ENCODE measurements at regions not wholly inside any gene's neighbourhood (a gene's known extent, or its start where the extent isn't known, plus 50 kb on each side); places are given as distances from the start of the nearest gene placed in this dataset.

DNA sequence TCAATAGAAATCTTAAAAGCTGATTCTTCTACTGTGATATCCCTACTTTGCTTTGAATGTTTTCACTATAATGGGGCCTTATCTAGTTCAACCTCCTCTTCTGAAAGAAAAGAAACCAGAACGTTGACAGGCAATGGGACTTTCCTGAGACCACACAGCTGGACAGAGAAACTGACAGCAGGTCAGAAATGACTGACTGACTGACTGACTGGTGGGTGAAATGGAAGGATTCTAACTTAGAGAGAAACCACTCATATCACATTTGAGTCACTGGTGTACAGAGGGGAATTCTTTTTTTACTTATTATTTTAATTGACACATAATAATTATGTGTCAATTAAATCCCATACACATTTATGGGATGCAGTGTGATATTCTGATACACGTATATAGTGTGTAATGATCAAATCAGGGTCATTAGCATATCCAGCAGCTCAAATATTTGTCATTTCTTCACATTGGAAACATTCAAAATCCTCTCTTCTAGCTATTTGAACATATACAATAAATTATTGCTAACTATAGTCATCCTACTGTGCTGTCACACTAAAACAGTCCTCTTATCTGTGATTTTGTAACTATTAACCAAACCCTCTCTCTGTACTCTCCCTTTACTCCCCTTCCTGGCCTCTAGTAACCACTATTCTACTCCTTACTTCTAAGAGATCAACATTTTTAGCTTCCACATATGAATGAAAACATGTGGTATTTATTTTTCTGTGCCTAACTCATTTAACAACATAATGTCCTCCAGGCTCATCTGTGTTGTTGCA, 64.8 kb upstream of the NRSN1 start:
- Histone ChIP-seq H3K27me3 (ENCODE audit: insufficient read depth, low read length, poor library complexity, severe bottlenecking) (no peaks in the 10 kb centered on the region), H3K4me2 (ENCODE audit: low read depth, low read length, poor library complexity, severe bottlenecking) (no peak overlapping the region), H3K9ac (ENCODE audit: low read depth, low read length, poor library complexity, severe bottlenecking) (no peak overlapping the region), H3K9me2 (replicated peaks; ENCODE audit: low read depth, low read length) (no peaks in the 10 kb centered on the region), H4K20me1 (ENCODE audit: insufficient read depth, low read length, poor library complexity, severe bottlenecking) (no peaks in the 10 kb centered on the region), H3K9me3 (ENCODE audit: insufficient read depth, low read depth, low read length) (no peaks in the 10 kb centered on the region), H3K4me3 (ENCODE audit: low read length, poor library complexity, severe bottlenecking) (no peak overlapping the region), H3K4me1 (ENCODE audit: insufficient read depth, low read length, poor library complexity, severe bottlenecking) (no peaks in the 10 kb centered on the region), H3K36me3 (ENCODE audit: insufficient read depth, low read length) (no peaks in the 10 kb centered on the region), H2AFZ (ENCODE audit: low read length) (no peak overlapping the region), H3F3A (ENCODE audit: low read depth) (no peaks in the 10 kb centered on the region), H3K79me2 (ENCODE audit: insufficient read depth, low read length) (no peaks in the 10 kb centered on the region)
- TF ChIP-seq, protein P1, sequence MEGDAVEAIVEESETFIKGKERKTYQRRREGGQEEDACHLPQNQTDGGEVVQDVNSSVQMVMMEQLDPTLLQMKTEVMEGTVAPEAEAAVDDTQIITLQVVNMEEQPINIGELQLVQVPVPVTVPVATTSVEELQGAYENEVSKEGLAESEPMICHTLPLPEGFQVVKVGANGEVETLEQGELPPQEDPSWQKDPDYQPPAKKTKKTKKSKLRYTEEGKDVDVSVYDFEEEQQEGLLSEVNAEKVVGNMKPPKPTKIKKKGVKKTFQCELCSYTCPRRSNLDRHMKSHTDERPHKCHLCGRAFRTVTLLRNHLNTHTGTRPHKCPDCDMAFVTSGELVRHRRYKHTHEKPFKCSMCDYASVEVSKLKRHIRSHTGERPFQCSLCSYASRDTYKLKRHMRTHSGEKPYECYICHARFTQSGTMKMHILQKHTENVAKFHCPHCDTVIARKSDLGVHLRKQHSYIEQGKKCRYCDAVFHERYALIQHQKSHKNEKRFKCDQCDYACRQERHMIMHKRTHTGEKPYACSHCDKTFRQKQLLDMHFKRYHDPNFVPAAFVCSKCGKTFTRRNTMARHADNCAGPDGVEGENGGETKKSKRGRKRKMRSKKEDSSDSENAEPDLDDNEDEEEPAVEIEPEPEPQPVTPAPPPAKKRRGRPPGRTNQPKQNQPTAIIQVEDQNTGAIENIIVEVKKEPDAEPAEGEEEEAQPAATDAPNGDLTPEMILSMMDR (conservative IDR thresholded peaks at IDR 0.05; ENCODE audit: low read length), result no peak
- TF ChIP-seq EZH2phosphoT487 (IDR thresholded peaks at IDR 0.05; ENCODE audit: borderline replicate concordance), result no peak

DNA sequence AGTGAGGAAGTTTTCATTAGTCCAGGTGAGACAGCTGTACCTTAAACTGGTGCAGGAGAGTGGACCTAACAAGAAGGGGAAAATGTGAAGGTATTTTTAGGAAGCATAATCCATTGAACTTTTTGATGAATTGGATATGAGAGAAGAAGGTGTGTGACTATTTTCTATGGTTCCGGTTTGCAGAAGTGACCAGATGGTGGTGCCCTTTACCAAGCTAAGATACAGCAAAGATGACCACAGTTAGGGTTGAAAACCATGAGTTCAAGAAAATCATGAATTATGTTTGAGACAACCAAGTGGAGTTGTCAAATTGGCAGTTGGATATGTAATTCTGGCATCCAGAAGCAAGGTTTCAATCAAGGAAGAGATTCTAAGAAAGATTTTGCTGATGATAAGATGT, 61.9 kb upstream of the NRSN1 start:
- Histone ChIP-seq H3K9me2 (replicated peaks; ENCODE audit: low read depth, low read length) (no peaks in the 10 kb centered on the region), H3K36me3 (ENCODE audit: insufficient read depth, low read length) (no peaks in the 10 kb centered on the region), H3K4me2 (ENCODE audit: low read depth, low read length, poor library complexity, severe bottlenecking) (no peak overlapping the region), H3K27me3 (ENCODE audit: insufficient read depth, low read length, poor library complexity, severe bottlenecking) (no peaks in the 10 kb centered on the region), H3K9me3 (ENCODE audit: insufficient read depth, low read depth, low read length) (no peaks in the 10 kb centered on the region), H3K4me3 (ENCODE audit: low read length, poor library complexity, severe bottlenecking) (no peak overlapping the region), H3F3A (ENCODE audit: low read depth) (no peaks in the 10 kb centered on the region), H3K9ac (ENCODE audit: low read depth, low read length, poor library complexity, severe bottlenecking) (no peak overlapping the region), H3K79me2 (ENCODE audit: insufficient read depth, low read length) (no peaks in the 10 kb centered on the region), H3K4me1 (ENCODE audit: insufficient read depth, low read length, poor library complexity, severe bottlenecking) (no peaks in the 10 kb centered on the region), H2AFZ (ENCODE audit: low read length) (no peak overlapping the region), H4K20me1 (ENCODE audit: insufficient read depth, low read length, poor library complexity, severe bottlenecking) (no peaks in the 10 kb centered on the region)
- no peak for TF ChIP-seq EZH2phosphoT487 (IDR thresholded peaks at IDR 0.05; ENCODE audit: borderline replicate concordance)
- TF ChIP-seq, protein P1 (conservative IDR thresholded peaks at IDR 0.05; ENCODE audit: low read length), result peak; percentile 54

GRCh38 chr6:24064832-24065231, 61.2 kb upstream of the NRSN1 start:
- Histone ChIP-seq H3K9ac (ENCODE audit: low read depth, low read length, poor library complexity, severe bottlenecking) (no peak overlapping the region), H3K27me3 (ENCODE audit: insufficient read depth, low read length, poor library complexity, severe bottlenecking) (no peaks in the 10 kb centered on the region), H3K36me3 (ENCODE audit: insufficient read depth, low read length) (no peaks in the 10 kb centered on the region), H3K4me1 (ENCODE audit: insufficient read depth, low read length, poor library complexity, severe bottlenecking) (no peaks in the 10 kb centered on the region), H3K4me2 (ENCODE audit: low read depth, low read length, poor library complexity, severe bottlenecking) (no peak overlapping the region), H4K20me1 (ENCODE audit: insufficient read depth, low read length, poor library complexity, severe bottlenecking) (no peaks in the 10 kb centered on the region), H3K79me2 (ENCODE audit: insufficient read depth, low read length) (no peaks in the 10 kb centered on the region), H3K4me3 (ENCODE audit: low read length, poor library complexity, severe bottlenecking) (no peak overlapping the region), H3F3A (ENCODE audit: low read depth) (no peaks in the 10 kb centered on the region), H2AFZ (ENCODE audit: low read length) (no peak overlapping the region), H3K9me2 (replicated peaks; ENCODE audit: low read depth, low read length) (no peaks in the 10 kb centered on the region), H3K9me3 (ENCODE audit: insufficient read depth, low read depth, low read length) (no peaks in the 10 kb centered on the region)
- no peak for TF ChIP-seq EZH2phosphoT487 (IDR thresholded peaks at IDR 0.05; ENCODE audit: borderline replicate concordance)
- TF ChIP-seq, protein P1 (conservative IDR thresholded peaks at IDR 0.05; ENCODE audit: low read length), result no peak

Data from Loucy (cell line).